Bronchial epithelial cell (primary cell): ENCODE measurements at regions not wholly inside any gene's neighbourhood (a gene's known extent, or its start where the extent isn't known, plus 50 kb on each side); places are given as distances from the start of the nearest gene placed in this dataset.

Experiments used
- DNase-seq: peaks from one replicate; pipeline ENCODE4 v3.0.0-alpha.2; 2010; ENCODE audit warnings: low read depth
- FAIRE-seq: peaks from 2 replicates; lab custom pipeline; 2011; peaks lifted over from hg19 to GRCh38; lab: Jason Lieb, UNC
- H3K27me3 ChIP-seq: 2 replicates; pipeline ENCODE4 v1.5.1; 2011; ENCODE audit warnings: low read length; ENCODE audit not compliant: control insufficient read depth, insufficient read depth
- H3K36me3 ChIP-seq: 2 replicates; pipeline ENCODE4 v1.5.1; 2011; ENCODE audit warnings: low read length; ENCODE audit not compliant: control insufficient read depth, insufficient read depth
- H3K4me3 ChIP-seq: 2 replicates; pipeline ENCODE4 v1.5.1; 2011; ENCODE audit warnings: mild to moderate bottlenecking, low read depth, low read length, control low read depth
- CTCF ChIP-seq: IDR thresholded peaks from 2 replicates; pipeline ENCODE4 v1.5.1; 2011; ENCODE audit warnings: mild to moderate bottlenecking, moderate library complexity, low read length, control low read depth, inconsistent platforms; ENCODE audit not compliant: insufficient read depth, severe bottlenecking

DNA sequence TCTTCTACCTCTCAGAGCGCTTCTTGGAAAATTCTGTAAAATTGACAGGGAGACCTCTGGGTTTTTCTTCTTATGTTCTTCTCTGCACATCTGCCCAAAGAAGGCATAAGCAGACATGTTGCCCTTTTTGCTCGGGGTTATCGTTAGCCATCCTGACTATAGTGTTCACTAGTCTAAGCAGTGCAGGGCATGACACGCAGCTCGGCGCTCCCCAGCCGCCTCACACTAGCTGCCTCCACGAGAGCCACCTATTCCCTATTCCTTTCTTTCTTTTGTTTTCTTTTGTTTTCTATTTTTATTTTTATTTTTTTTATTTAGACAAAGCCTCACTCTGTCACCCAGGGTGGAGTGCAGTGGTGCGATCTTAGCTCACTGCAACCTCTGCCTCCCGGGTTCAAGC, 100.2 kb upstream of the OPRM1 start:
- Histone ChIP-seq H3K4me3 (no peak overlapping the region), H3K36me3 (no peaks in the 10 kb centered on the region), H3K27me3 (no peaks in the 10 kb centered on the region)
- DNase-seq (no peak), FAIRE-seq (no peak)
- TF ChIP-seq CTCF = no peak

- DNase-seq = no peak
- Histone ChIP-seq H3K4me3 (no peak overlapping the region), H3K27me3 (no peaks in the 10 kb centered on the region), H3K36me3 (no peaks in the 10 kb centered on the region)
- FAIRE-seq = no peak
- TF ChIP-seq CTCF = no peak
These were observed 107.6 kb upstream of the OPRM1 start for GRCh38 chr6:153931431-153931830.

DNA sequence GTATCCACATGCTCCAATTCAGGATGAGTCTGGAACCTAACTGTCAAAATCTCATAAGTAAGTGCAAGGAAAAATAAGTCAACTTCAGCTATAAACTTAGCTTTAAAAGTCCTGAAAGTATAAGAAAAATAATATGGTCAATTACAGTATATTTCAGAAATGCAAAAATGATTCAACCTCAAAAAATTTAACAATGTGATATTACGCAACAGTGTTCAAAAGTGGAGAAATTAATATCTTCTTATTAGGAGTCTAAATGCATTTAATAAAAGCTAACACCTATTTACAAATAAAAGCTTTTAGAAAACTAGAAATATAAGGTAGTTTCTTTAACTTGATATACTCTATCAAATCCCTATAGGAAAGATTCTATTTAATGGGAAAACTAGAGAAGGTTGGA, 111.2 kb upstream of the OPRM1 start:
- Histone ChIP-seq H3K4me3 (no peak overlapping the region), H3K27me3 (no peaks in the 10 kb centered on the region), H3K36me3 (no peaks in the 10 kb centered on the region)
- peak; percentile 11 for DNase-seq
- TF ChIP-seq CTCF = no peak
- FAIRE-seq = no peak

GRCh38 chr6:153898360-153899059, 140.5 kb upstream of the OPRM1 start:
- no peaks in the 10 kb centered on the region for H3K36me3 ChIP-seq
- no peaks in the 10 kb centered on the region for H3K27me3 ChIP-seq
- no peak for DNase-seq
- no peak for FAIRE-seq
- TF ChIP-seq CTCF = no peak
- no peak overlapping the region for H3K4me3 ChIP-seq

GRCh38 chr6:153882411-153882810, 156.6 kb upstream of the OPRM1 start:
- FAIRE-seq (no peak), DNase-seq (no peak)
- Histone ChIP-seq H3K4me3 (no peak overlapping the region), H3K27me3 (no peaks in the 10 kb centered on the region), H3K36me3 (no peaks in the 10 kb centered on the region)
- no peak for TF ChIP-seq CTCF

DNA sequence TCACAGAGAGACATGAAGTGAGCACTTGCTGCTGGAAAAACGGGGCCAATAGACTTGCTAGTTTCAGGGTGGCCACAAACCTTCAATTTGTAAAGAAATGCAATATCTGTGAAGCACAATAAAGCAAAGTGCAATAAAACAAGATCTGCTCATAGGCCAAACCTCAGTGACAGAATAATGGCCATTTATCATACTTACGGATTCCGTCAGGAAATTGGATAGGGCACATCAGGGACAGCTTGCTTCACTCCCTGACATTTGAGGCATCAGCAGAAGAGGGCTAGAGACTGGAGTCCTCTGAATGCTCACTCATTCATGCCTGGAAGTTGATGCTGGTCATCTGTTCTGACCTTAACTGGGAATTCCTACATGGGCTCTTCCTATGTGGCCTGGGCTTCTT, 165.5 kb upstream of the OPRM1 start:
- Histone ChIP-seq H3K36me3 (no peaks in the 10 kb centered on the region), H3K4me3 (no peak overlapping the region), H3K27me3 (no peaks in the 10 kb centered on the region)
- TF ChIP-seq CTCF = no peak
- DNase-seq (no peak), FAIRE-seq (no peak)
